Mucosa of descending colon (tissue), 3 donors: ENCODE measurements at regions not wholly inside any gene's neighbourhood (a gene's known extent, or its start where the extent isn't known, plus 50 kb on each side); places are given as distances from the start of the nearest gene placed in this dataset.

Experiments
- ATAC-seq: fragments of 200-7000 bp; cut with Tn5 transposase; one replicate; pipeline ENCODE4 v1.9.1; 2020; ENCODE audit warnings: mild to moderate bottlenecking, moderate library complexity
- DNase-seq, 3 donors: peaks; one replicate each; pipeline ENCODE4 v3.0.0-alpha.2; 2020
- H3K36me3 ChIP-seq: fragments of 200-600 bp; one replicate; pipeline ENCODE4 v1.8.0; 2021; ENCODE audit warnings: low read depth, mild to moderate bottlenecking
- H3K4me1 ChIP-seq: fragments of 200-600 bp; one replicate; pipeline ENCODE4 v1.8.0; 2021; ENCODE audit warnings: low read depth, mild to moderate bottlenecking
- H3K4me3 ChIP-seq: fragments of 200-600 bp; one replicate; pipeline ENCODE4 v1.8.0; 2021; ENCODE audit warnings: mild to moderate bottlenecking
- H3K9me3 ChIP-seq: fragments of 200-600 bp; one replicate; pipeline ENCODE4 v1.8.0; 2021; ENCODE audit warnings: mild to moderate bottlenecking
- intact Hi-C, 2 donors: fragments of 100-400 bp; cut with DNase I in 1 of 2; cut with micrococcal nuclease in 1 of 2; formaldehyde crosslinking; loops; one replicate each; pipeline versions ENCODE4 v1.11.0 to v1.11.1; 2022; cut with DNase I, micrococcal nuclease
- TF ChIP-seq, protein P1 (sequence below): fragments of 200-600 bp; IDR thresholded peaks from one replicate; pipeline ENCODE4 v1.8.0; 2022; ENCODE audit warnings: antibody characterized with exemption, mild to moderate bottlenecking
- donor health status: DM: no; HTN: no; CAD: no; lungs with moderate emphysema.
- donor health status: DM: no; HTN: no; CAD: no.
- donor health status: DM: no; HTN: yes; CAD: no.

GRCh38 chr12:88736031-88736430, 155.8 kb upstream of the KITLG start:
- intact Hi-C loops = no loop called here

GRCh38 chr12:88733008-88733407, 152.7 kb upstream of the KITLG start:
- Histone ChIP-seq H3K36me3 (no peaks in the 10 kb centered on the region), H3K4me3 (no peak overlapping the region), H3K4me1 (no peaks in the 10 kb centered on the region), H3K9me3 (no peaks in the 10 kb centered on the region)
- TF ChIP-seq, protein P1, sequence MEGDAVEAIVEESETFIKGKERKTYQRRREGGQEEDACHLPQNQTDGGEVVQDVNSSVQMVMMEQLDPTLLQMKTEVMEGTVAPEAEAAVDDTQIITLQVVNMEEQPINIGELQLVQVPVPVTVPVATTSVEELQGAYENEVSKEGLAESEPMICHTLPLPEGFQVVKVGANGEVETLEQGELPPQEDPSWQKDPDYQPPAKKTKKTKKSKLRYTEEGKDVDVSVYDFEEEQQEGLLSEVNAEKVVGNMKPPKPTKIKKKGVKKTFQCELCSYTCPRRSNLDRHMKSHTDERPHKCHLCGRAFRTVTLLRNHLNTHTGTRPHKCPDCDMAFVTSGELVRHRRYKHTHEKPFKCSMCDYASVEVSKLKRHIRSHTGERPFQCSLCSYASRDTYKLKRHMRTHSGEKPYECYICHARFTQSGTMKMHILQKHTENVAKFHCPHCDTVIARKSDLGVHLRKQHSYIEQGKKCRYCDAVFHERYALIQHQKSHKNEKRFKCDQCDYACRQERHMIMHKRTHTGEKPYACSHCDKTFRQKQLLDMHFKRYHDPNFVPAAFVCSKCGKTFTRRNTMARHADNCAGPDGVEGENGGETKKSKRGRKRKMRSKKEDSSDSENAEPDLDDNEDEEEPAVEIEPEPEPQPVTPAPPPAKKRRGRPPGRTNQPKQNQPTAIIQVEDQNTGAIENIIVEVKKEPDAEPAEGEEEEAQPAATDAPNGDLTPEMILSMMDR = no peak
- intact Hi-C loops = no loop called here
- no peak for ATAC-seq
- no peak for DNase-seq

More at GRCh38 chr12:88736031-88736430, 155.8 kb upstream of the KITLG start:
- no peaks in the 10 kb centered on the region for H3K36me3 ChIP-seq
- no peaks in the 10 kb centered on the region for H3K4me1 ChIP-seq
- no peak overlapping the region for H3K4me3 ChIP-seq
- ATAC-seq = no peak
- H3K9me3 ChIP-seq = no peaks in the 10 kb centered on the region
- TF ChIP-seq, protein P1 = no peak
- DNase-seq = no peak

- Histone ChIP-seq H3K9me3 (no peaks in the 10 kb centered on the region), H3K4me1 (no peaks in the 10 kb centered on the region), H3K4me3 (no peak overlapping the region), H3K36me3 (no peaks in the 10 kb centered on the region)
- DNase-seq (no peak), ATAC-seq (no peak)
- TF ChIP-seq, protein P1 = no peak
- intact Hi-C loops = no loop called here
These were observed 148.9 kb upstream of the KITLG start for GRCh38 chr12:88729196-88729595.

- intact Hi-C loops = no loop called here
- ATAC-seq (no peak), DNase-seq (no peak)
- Histone ChIP-seq H3K4me1 (no peaks in the 10 kb centered on the region), H3K4me3 (no peak overlapping the region), H3K36me3 (no peaks in the 10 kb centered on the region), H3K9me3 (no peaks in the 10 kb centered on the region)
- TF ChIP-seq, protein P1 = no peak
These were observed 146.8 kb upstream of the KITLG start for GRCh38 chr12:88726806-88727720.

DNA sequence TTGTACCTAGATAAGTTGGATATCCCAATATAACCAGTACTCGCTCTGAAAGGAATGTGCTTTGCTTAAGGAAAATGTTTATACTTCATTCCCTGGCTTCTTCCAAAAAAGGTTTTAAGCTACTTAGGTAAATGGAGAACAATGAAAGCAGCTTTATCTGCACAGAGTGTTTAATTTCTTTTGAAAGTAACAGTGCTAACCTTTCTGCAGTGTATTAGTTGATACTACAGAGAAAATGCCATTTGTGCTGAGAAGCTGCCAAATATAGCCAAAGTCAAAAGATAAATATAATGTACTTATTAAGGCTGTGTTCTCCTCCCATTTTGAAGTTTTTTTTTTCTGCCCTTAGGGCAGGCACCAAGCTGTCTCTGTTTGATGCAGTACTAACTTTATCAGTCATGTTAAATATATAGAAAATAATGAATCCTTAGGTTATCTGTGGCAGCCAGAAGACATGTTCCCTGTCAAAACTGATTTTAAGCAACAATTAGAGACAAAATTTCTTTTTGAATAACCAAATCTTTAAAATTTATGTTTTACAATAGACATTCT, 145.4 kb upstream of the KITLG start:
- Histone ChIP-seq H3K4me1 (no peaks in the 10 kb centered on the region), H3K36me3 (no peaks in the 10 kb centered on the region), H3K9me3 (no peaks in the 10 kb centered on the region), H3K4me3 (no peak overlapping the region)
- TF ChIP-seq, protein P1 = no peak
- ATAC-seq (no peak), DNase-seq (no peak)
- intact Hi-C loops = no loop called here
